ENCODE measurements at regions not wholly inside any gene's neighbourhood (a gene's known extent, or its start where the extent isn't known, plus 50 kb on each side); places are given as distances from the start of the nearest gene placed in this dataset.

DNA sequence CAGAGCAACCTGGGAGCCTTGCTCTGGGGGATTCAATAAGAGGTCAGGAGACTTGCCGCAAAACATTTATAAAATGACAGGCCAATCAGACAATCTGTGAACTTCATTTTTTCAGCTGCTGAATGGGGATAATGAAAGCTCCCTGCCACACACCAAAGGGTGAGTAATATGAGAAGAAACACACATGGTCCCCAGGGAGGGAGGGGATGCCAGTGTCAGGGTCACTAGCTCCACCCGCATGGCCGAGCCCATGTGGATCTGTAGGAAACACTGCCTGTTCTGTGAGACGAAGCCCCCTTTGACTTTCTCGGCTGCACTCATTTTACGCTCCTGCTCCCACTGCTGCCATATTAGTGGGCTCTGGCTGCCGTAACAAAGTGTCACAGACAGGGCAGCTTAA lies 521.0 kb upstream of the RAB6C start:
- TF ChIP-seq CTCF (IDR thresholded peaks at IDR 0.05) = no peak
- TF ChIP-seq POLR2A (IDR thresholded peaks at IDR 0.05) = no peak
- TF ChIP-seq EP300 (IDR thresholded peaks at IDR 0.05) = no peak
